ENCODE measurements at regions not wholly inside any gene's neighbourhood (a gene's known extent, or its start where the extent isn't known, plus 50 kb on each side); places are given as distances from the start of the nearest gene placed in this dataset.

DNA sequence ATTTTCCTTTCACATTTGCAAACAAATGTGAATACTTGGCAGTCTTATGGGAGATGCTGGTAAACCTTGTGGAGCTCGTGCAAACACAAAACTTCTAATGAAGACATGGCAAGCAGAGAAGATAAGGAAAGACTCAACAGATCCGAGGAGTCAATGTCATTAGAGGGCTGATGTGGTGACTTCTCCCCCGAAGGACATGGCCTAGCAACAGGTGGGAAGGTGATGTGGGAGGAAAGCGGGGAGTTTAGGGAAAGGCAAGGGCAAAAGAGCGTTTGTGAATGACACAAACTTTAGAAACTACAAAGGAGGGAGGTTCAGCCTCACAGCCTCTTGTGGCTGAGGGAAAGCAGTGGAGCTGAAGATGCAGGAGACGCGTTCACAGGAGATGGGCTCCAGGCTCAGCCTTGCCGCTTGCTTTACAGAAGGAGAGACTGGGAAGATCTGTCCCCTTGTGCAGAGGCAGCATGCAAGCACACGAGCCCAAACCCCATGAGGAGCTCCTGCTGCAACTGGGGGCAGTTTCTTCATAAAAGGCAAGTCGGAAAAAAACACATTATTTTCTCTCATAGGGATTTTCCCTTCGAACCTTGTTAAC, 86.6 kb downstream of the SOWAHC start (continued):
- TF ChIP-seq, protein P1, sequence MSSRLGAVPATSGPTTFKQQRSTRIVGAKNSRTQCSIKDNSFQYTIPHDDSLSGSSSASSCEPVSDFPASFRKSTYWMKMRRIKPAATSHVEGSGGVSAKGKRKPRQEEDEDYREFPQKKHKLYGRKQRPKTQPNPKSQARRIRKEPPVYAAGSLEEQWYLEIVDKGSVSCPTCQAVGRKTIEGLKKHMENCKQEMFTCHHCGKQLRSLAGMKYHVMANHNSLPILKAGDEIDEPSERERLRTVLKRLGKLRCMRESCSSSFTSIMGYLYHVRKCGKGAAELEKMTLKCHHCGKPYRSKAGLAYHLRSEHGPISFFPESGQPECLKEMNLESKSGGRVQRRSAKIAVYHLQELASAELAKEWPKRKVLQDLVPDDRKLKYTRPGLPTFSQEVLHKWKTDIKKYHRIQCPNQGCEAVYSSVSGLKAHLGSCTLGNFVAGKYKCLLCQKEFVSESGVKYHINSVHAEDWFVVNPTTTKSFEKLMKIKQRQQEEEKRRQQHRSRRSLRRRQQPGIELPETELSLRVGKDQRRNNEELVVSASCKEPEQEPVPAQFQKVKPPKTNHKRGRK (CRISPR knock-in tag; IDR thresholded peaks at IDR 0.05; ENCODE audit: borderline replicate concordance): no peak
- TF ChIP-seq ZNF219 (CRISPR knock-in tag; IDR thresholded peaks at IDR 0.05; ENCODE audit: borderline replicate concordance) (no peak), NFE2L1 (CRISPR knock-in tag; IDR thresholded peaks at IDR 0.05) (no peak), OVOL2 (CRISPR knock-in tag; IDR thresholded peaks at IDR 0.05; ENCODE audit: borderline replicate concordance) (no peak), HMGA2 (CRISPR knock-in tag; IDR thresholded peaks at IDR 0.05) (no peak), TP53 (CRISPR knock-in tag; IDR thresholded peaks at IDR 0.05) (no peak)
- TF ChIP-seq, protein P2, sequence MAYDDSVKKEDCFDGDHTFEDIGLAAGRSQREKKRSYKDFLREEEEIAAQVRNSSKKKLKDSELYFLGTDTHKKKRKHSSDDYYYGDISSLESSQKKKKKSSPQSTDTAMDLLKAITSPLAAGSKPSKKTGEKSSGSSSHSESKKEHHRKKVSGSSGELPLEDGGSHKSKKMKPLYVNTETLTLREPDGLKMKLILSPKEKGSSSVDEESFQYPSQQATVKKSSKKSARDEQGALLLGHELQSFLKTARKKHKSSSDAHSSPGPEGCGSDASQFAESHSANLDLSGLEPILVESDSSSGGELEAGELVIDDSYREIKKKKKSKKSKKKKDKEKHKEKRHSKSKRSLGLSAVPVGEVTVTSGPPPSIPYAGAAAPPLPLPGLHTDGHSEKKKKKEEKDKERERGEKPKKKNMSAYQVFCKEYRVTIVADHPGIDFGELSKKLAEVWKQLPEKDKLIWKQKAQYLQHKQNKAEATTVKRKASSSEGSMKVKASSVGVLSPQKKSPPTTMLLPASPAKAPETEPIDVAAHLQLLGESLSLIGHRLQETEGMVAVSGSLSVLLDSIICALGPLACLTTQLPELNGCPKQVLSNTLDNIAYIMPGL (CRISPR knock-in tag; IDR thresholded peaks at IDR 0.05): no peak

DNA sequence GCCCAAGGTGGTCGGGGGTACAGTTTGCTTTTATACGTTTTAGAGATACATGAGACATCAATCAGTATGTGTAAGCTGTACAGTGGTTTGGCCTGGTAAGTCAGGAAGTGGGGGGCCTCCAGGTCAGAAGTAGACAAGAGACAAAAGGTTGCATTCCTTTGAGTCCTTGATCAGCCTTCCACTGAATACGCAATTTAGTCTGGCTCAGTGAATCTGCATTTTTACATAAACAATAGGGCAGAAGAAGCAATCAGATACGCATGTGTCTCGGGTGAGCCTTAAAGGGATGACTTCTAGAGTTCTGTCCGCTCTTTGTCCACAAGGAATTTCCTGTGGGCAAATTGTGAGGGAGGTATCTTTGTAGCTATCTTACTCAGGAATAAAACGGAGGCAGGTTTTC, 87.2 kb downstream of the SOWAHC start:
- POLR2A ChIA-PET: interaction anchor here (0.6 kb wide), 1 partner anchor 32 kb away, joined by 3 read pairs; no protein-coding TSS in a partner anchor
- no peak overlapping the region for H3K27ac Mint-ChIP-seq
- H3K36me3 Mint-ChIP-seq: no peaks in the 10 kb centered on the region
- peaks cover 54% of the 10 kb centered on the region for H3K4me1 Mint-ChIP-seq
- ATAC-seq (peak; percentile 8; the same call in 1 of the 2 replicates), DNase-seq (ENCODE audit: low spot score) (no peak)
- no peaks in the 10 kb centered on the region for H3K27me3 Mint-ChIP-seq (ENCODE audit: low read depth)
- no peak overlapping the region for H3K4me3 Mint-ChIP-seq
- H3K9me3 Mint-ChIP-seq: no peaks in the 10 kb centered on the region
- TF ChIP-seq, protein P3, sequence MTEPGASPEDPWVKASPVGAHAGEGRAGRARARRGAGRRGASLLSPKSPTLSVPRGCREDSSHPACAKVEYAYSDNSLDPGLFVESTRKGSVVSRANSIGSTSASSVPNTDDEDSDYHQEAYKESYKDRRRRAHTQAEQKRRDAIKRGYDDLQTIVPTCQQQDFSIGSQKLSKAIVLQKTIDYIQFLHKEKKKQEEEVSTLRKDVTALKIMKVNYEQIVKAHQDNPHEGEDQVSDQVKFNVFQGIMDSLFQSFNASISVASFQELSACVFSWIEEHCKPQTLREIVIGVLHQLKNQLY (CRISPR knock-in tag; IDR thresholded peaks at IDR 0.05): no peak
- no peak for TF ChIP-seq GTF2I (CRISPR knock-in tag; conservative IDR thresholded peaks at IDR 0.05)
- TF ChIP-seq ELF4 (CRISPR knock-in tag; IDR thresholded peaks at IDR 0.05; ENCODE audit: low read depth): no peak
- no peak for TF ChIP-seq TEAD4 (CRISPR knock-in tag; IDR thresholded peaks at IDR 0.05)
- TF ChIP-seq, protein P4, sequence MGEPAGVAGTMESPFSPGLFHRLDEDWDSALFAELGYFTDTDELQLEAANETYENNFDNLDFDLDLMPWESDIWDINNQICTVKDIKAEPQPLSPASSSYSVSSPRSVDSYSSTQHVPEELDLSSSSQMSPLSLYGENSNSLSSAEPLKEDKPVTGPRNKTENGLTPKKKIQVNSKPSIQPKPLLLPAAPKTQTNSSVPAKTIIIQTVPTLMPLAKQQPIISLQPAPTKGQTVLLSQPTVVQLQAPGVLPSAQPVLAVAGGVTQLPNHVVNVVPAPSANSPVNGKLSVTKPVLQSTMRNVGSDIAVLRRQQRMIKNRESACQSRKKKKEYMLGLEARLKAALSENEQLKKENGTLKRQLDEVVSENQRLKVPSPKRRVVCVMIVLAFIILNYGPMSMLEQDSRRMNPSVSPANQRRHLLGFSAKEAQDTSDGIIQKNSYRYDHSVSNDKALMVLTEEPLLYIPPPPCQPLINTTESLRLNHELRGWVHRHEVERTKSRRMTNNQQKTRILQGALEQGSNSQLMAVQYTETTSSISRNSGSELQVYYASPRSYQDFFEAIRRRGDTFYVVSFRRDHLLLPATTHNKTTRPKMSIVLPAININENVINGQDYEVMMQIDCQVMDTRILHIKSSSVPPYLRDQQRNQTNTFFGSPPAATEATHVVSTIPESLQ (CRISPR knock-in tag; IDR thresholded peaks at IDR 0.05): no peak
- CTCF ChIA-PET: no interaction called here

DNA sequence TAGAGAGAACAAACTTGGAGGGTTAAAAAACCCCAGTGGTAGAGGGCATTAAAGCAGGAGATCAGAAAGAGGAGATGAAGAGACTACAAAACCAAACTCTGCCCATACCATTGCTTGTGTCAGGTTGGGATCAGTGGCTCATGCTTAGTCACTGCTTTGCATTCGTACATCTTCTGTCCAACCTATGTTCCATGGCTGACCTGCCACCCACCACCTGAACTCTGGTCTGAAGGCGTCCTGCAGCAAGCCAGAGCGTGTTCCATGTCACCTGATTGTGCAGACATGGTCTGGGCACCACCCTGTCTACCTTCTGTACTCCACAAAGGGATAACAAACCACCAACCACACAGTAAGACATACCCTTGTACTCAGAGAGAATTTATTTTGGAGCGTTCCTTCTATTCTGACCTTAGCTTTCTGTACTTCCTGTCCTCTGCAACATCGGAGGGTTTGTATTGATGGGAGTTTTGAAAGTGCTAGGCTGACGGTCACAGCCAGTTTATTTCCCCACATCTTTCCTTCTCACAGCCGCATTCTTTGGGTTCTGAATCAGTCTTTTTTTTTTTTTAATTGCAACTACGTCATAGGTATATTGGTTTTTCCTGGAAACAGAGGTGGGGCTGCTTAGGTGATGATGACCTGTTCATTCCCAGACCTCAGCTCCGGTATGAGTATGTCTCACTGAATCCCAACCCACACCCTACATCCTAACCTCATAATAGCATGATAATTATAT, 88.3 kb downstream of the SOWAHC start:
- no peaks in the 10 kb centered on the region for H3K27me3 Mint-ChIP-seq (ENCODE audit: low read depth)
- POLR2A ChIA-PET: no interaction called here
- no peaks in the 10 kb centered on the region for H3K36me3 Mint-ChIP-seq
- H3K27ac Mint-ChIP-seq: no peak overlapping the region; the same call in 1 of the 2 replicates
- no peak for DNase-seq (ENCODE audit: low spot score)
- no peaks in the 10 kb centered on the region for H3K9me3 Mint-ChIP-seq
- peaks cover 58% of the 10 kb centered on the region for H3K4me1 Mint-ChIP-seq
- no peak for ATAC-seq
- no peak overlapping the region for H3K4me3 Mint-ChIP-seq
- TF ChIP-seq, protein P5, sequence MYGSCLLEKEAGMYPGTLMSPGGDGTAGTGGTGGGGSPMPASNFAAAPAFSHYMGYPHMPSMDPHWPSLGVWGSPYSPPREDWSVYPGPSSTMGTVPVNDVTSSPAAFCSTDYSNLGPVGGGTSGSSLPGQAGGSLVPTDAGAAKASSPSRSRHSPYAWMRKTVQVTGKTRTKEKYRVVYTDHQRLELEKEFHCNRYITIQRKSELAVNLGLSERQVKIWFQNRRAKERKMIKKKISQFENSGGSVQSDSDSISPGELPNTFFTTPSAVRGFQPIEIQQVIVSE (CRISPR knock-in tag; IDR thresholded peaks at IDR 0.05; ENCODE audit: borderline replicate concordance): no peak
- TF ChIP-seq, protein P6, sequence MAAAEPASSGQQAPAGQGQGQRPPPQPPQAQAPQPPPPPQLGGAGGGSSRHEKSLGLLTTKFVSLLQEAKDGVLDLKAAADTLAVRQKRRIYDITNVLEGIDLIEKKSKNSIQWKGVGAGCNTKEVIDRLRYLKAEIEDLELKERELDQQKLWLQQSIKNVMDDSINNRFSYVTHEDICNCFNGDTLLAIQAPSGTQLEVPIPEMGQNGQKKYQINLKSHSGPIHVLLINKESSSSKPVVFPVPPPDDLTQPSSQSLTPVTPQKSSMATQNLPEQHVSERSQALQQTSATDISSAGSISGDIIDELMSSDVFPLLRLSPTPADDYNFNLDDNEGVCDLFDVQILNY (CRISPR knock-in tag; IDR thresholded peaks at IDR 0.05): no peak
- CTCF ChIA-PET: no interaction called here
